ENCODE measurements at regions not wholly inside any gene's neighbourhood (a gene's known extent, or its start where the extent isn't known, plus 50 kb on each side); places are given as distances from the start of the nearest gene placed in this dataset.

DNA sequence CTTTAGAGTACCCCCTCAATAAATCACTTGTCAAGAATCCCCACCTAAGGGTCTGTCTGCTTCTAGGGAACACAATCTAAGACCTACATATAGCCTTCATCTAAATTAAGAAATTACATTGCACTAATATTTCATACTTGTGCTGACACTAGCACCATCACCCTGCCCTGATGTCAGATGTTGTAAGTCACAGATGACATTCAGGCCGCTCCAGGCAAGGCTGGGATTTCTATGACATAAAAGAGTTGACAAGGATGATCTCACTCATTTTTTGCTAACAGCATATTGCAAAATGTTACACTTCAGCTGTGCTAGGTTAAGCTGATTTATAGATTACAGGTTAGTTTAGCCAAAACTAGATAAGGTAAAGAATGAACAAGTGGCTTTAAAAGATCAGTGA, 372.5 kb upstream of the GRIA1 start:
- CTCF ChIA-PET, result no interaction called here
- no peak overlapping the region for H3K4me3 Mint-ChIP-seq

GRCh38 chr5:153122403-153122802, 368.1 kb upstream of the GRIA1 start:
- Histone ChIP-seq H3K9ac (ENCODE audit: low read length) (no peak overlapping the region), H3K79me2 (ENCODE audit: control insufficient read depth, insufficient read depth, low read length) (no peaks in the 10 kb centered on the region), H3K27me3 (replicated peaks in 1 of 4; ENCODE audit: control extremely low read depth in 1 of 4, control insufficient read depth in 3 of 4, insufficient read depth in 4 of 4, low read length in 3 of 4) (no peaks in the 10 kb centered on the region), H4K20me1 (ENCODE audit: control insufficient read depth, insufficient read depth, low read length, poor library complexity, severe bottlenecking) (no peaks in the 10 kb centered on the region), H3K9me3 (ENCODE audit: control extremely low read depth in 1 of 3, control insufficient read depth in 2 of 3, insufficient read depth in 1 of 3, low read length in 2 of 3) (no peaks in the 10 kb centered on the region), H3K27ac (ENCODE audit: low read length in 2 of 2) (no peak overlapping the region), H3K4me1 (ENCODE audit: control insufficient read depth in 2 of 2, insufficient read depth in 2 of 2, low read length in 2 of 2) (no peaks in the 10 kb centered on the region), H3K4me3 (ENCODE audit: control extremely low read depth in 1 of 5, extremely low read depth in 1 of 5, insufficient read depth in 1 of 5, low read depth in 2 of 5, low read length in 4 of 5) (no peak overlapping the region), H3K4me2 (replicated peaks; ENCODE audit: low read depth, low read length, poor library complexity, severe bottlenecking) (no peak overlapping the region), H2AFZ (ENCODE audit: insufficient read depth, low read depth, low read length, poor library complexity, severe bottlenecking) (no peak overlapping the region), H3K36me3 (replicated peaks in 1 of 2; ENCODE audit: control extremely low read depth in 1 of 2, control insufficient read depth in 1 of 2, extremely low read depth in 1 of 2, insufficient read depth in 2 of 2, low read length in 1 of 2) (no peaks in the 10 kb centered on the region)
- H3K9me3 Mint-ChIP-seq (ENCODE audit: insufficient read depth), result no peaks in the 10 kb centered on the region
- intact Hi-C loops (cut with micrococcal nuclease), result no loop called here
- no peaks in the 10 kb centered on the region for H3K4me1 Mint-ChIP-seq
- no peak overlapping the region for H3K4me3 Mint-ChIP-seq
- no CpG with 5 or more reads among the region's 2 CpGs for WGBS (ENCODE audit: insufficient coverage)
- POLR2A ChIA-PET, result no interaction called here
- ATAC-seq (ENCODE audit: low read depth), result no peak
- no peak for DNase-seq
- TF ChIP-seq, protein P1, sequence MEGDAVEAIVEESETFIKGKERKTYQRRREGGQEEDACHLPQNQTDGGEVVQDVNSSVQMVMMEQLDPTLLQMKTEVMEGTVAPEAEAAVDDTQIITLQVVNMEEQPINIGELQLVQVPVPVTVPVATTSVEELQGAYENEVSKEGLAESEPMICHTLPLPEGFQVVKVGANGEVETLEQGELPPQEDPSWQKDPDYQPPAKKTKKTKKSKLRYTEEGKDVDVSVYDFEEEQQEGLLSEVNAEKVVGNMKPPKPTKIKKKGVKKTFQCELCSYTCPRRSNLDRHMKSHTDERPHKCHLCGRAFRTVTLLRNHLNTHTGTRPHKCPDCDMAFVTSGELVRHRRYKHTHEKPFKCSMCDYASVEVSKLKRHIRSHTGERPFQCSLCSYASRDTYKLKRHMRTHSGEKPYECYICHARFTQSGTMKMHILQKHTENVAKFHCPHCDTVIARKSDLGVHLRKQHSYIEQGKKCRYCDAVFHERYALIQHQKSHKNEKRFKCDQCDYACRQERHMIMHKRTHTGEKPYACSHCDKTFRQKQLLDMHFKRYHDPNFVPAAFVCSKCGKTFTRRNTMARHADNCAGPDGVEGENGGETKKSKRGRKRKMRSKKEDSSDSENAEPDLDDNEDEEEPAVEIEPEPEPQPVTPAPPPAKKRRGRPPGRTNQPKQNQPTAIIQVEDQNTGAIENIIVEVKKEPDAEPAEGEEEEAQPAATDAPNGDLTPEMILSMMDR (IDR thresholded peaks at IDR 0.05), result no peak
- no peak for TF ChIP-seq EZH2 (IDR thresholded peaks at IDR 0.05; ENCODE audit: borderline replicate concordance, insufficient read depth, low read depth, low read length, poor library complexity, severe bottlenecking)
- CTCF ChIA-PET, result no interaction called here
- no peak overlapping the region for H3K27ac Mint-ChIP-seq
- no peaks in the 10 kb centered on the region for H3K27me3 Mint-ChIP-seq

More for the DNA sequence above, 372.5 kb upstream of the GRIA1 start:
- Histone ChIP-seq H3K9me3 (ENCODE audit: control extremely low read depth in 1 of 3, control insufficient read depth in 2 of 3, insufficient read depth in 1 of 3, low read length in 2 of 3) (no peaks in the 10 kb centered on the region), H3K9ac (ENCODE audit: low read length) (no peak overlapping the region), H3K36me3 (replicated peaks in 1 of 2; ENCODE audit: control extremely low read depth in 1 of 2, control insufficient read depth in 1 of 2, extremely low read depth in 1 of 2, insufficient read depth in 2 of 2, low read length in 1 of 2) (no peaks in the 10 kb centered on the region), H3K27me3 (replicated peaks in 1 of 4; ENCODE audit: control extremely low read depth in 1 of 4, control insufficient read depth in 3 of 4, insufficient read depth in 4 of 4, low read length in 3 of 4) (no peaks in the 10 kb centered on the region), H3K79me2 (ENCODE audit: control insufficient read depth, insufficient read depth, low read length) (no peaks in the 10 kb centered on the region), H3K4me1 (ENCODE audit: control insufficient read depth in 2 of 2, insufficient read depth in 2 of 2, low read length in 2 of 2) (no peaks in the 10 kb centered on the region), H2AFZ (ENCODE audit: insufficient read depth, low read depth, low read length, poor library complexity, severe bottlenecking) (no peak overlapping the region), H3K27ac (ENCODE audit: low read length in 2 of 2) (no peak overlapping the region), H4K20me1 (ENCODE audit: control insufficient read depth, insufficient read depth, low read length, poor library complexity, severe bottlenecking) (no peaks in the 10 kb centered on the region), H3K4me2 (replicated peaks; ENCODE audit: low read depth, low read length, poor library complexity, severe bottlenecking) (no peak overlapping the region), H3K4me3 (ENCODE audit: control extremely low read depth in 1 of 5, extremely low read depth in 1 of 5, insufficient read depth in 1 of 5, low read depth in 2 of 5, low read length in 4 of 5) (no peak overlapping the region)
- TF ChIP-seq EZH2 (IDR thresholded peaks at IDR 0.05; ENCODE audit: borderline replicate concordance, insufficient read depth, low read depth, low read length, poor library complexity, severe bottlenecking), result no peak
- TF ChIP-seq, protein P1 (IDR thresholded peaks at IDR 0.05), result no peak
- Mint-ChIP-seq H3K4me1 (no peaks in the 10 kb centered on the region), H3K9me3 (ENCODE audit: insufficient read depth) (no peaks in the 10 kb centered on the region), H3K27me3 (no peaks in the 10 kb centered on the region), H3K27ac (no peak overlapping the region)
- no peak for ATAC-seq (ENCODE audit: low read depth)
- WGBS (ENCODE audit: insufficient coverage), result no CpG with 5 or more reads among the region's 1 CpG
- POLR2A ChIA-PET, result no interaction called here
- intact Hi-C loops (cut with micrococcal nuclease), result no loop called here
- DNase-seq, result no peak
